GM12875 (cell line): ENCODE measurements at regions not wholly inside any gene's neighbourhood (a gene's known extent, or its start where the extent isn't known, plus 50 kb on each side); places are given as distances from the start of the nearest gene placed in this dataset.

Experiments
- H3K4me3 ChIP-seq: one replicate; pipeline ENCODE4 v1.5.1; 2011; ENCODE audit warnings: low read depth, low read length, control low read depth
- TF ChIP-seq, protein P1 (sequence below): IDR thresholded peaks from 2 replicates; pipeline ENCODE4 v1.5.1; 2011; ENCODE audit warnings: low read depth, mild to moderate bottlenecking, control low read depth, inconsistent platforms, low read length, moderate library complexity, borderline replicate concordance; ENCODE audit not compliant: insufficient read depth

DNA sequence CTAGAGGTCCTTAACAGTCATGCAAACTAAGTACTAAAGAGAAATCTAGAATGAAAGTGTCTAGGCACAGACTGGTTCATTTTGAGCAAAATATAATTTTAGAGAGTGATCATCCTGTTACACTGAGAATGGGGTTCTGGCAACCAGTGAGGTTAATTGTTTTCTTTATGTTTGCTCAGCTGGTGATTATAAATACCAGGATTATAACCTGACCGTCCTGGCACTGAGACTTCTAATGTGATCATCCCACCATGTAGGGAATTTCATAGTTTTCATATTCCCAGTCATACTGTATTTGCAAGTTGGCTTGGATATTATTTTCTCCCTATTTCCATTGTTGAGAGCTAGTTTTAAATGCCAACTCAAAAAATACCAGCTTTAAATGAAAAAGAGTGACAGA lies 852.5 kb upstream of the LRATD1 start:
- TF ChIP-seq, protein P1, sequence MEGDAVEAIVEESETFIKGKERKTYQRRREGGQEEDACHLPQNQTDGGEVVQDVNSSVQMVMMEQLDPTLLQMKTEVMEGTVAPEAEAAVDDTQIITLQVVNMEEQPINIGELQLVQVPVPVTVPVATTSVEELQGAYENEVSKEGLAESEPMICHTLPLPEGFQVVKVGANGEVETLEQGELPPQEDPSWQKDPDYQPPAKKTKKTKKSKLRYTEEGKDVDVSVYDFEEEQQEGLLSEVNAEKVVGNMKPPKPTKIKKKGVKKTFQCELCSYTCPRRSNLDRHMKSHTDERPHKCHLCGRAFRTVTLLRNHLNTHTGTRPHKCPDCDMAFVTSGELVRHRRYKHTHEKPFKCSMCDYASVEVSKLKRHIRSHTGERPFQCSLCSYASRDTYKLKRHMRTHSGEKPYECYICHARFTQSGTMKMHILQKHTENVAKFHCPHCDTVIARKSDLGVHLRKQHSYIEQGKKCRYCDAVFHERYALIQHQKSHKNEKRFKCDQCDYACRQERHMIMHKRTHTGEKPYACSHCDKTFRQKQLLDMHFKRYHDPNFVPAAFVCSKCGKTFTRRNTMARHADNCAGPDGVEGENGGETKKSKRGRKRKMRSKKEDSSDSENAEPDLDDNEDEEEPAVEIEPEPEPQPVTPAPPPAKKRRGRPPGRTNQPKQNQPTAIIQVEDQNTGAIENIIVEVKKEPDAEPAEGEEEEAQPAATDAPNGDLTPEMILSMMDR = no peak
- H3K4me3 ChIP-seq = no peak overlapping the region

DNA sequence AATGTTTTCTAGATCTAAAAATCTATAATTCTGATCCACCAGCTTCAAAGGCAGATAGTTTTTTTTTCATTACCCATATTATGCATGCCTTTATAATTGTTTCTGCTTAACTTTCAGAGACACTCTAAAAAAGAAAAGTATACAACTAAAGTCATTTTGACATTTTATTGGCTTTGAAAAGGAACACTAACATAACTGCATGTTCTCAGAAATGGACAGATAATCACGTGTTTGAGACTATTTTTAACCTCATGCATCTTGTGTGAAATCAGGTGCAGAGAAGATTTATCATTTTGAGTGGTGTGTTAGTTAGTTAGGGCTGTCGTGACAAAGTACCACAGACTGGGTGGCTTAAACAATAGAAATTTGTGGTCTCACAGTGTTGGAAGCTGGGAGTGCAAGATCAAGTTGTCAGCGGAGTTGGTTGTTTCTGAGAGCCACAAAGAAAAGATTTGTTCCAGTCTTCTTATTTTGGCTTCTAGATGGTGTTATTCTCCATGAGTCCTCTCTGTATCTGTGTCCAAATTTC lies 841.4 kb upstream of the LRATD1 start:
- H3K4me3 ChIP-seq = no peak overlapping the region
- TF ChIP-seq, protein P1 = no peak

DNA sequence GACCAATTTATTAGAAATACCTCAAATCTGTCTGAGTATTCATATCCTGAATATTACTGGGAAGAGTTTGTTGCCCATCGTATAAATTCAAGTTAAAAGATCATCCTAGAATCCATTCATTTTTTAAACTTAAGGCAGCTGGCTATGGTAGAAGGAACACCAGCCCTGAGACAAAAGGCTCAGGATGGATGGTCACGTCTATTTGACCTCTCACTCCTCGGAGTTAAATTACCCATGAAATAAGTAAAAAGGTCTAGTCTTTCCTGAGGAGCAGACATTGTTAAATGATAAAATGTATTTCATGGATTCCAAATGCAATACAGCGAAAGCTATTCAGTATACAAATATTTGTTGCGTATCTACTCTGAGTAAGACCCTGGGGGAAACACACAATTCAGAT lies 826.0 kb upstream of the LRATD1 start:
- H3K4me3 ChIP-seq = no peak overlapping the region
- TF ChIP-seq, protein P1 = no peak

DNA sequence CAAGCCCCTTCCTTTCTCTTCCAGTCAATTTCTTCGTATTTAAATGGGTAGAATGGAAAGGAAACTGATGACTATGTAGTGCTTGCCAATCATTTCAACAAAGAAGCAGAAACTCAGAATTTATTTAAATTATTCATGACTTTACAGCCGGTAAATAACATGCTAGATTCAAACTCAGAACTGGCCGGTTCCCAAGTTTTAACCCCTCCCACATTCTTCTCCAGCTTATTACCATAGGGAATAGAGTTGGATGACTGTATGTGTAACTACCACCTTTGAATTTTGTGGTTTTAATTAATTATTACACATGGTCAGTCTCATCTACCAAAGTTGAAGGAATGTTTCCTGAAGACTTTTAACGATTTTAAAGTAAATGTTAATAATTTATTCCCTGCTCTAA lies 819.3 kb upstream of the LRATD1 start:
- TF ChIP-seq, protein P1 = no peak
- H3K4me3 ChIP-seq = no peak overlapping the region

DNA sequence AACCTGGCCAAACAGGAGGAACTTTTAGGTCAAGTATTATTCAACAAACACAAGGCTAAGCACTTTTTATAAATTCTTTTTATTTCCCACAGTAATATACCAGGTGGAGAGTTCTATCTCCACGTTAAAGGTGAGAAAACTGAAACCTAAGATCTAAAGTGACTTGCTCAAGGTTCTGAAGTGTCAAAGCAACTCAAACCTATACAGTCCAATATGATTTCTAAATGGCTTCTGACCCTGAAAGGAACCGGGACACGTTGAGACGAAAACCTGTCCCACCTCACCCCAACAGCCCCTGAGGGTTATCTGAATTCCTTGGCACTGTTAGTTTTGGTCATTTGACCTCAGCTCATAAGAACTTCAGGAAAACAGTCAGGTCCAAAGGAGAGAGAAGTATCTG lies 814.5 kb upstream of the LRATD1 start:
- TF ChIP-seq, protein P1 = no peak

DNA sequence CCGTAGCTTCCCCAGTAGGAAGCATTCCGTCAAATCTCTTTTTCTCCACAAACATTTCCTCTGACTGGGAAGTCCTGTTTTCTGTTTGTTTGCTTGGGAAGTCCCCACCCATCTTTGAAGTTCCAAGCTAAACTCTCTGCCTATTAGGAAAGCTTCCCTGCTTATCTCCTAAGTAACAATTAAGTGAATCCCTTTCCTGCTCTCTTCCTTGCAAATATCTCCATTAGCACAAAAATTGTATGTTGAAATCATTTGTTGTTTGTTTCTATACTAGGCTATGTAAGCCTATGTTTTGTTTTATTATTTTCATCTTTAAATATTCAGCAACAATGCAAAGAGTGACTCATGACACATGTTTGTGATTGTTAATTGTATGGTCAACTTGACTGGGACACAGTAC lies 812.6 kb upstream of the LRATD1 start:
- TF ChIP-seq, protein P1 = no peak
- H3K4me3 ChIP-seq = no peak overlapping the region

More for the DNA sequence above, 814.5 kb upstream of the LRATD1 start:
- no peak overlapping the region for H3K4me3 ChIP-seq

DNA sequence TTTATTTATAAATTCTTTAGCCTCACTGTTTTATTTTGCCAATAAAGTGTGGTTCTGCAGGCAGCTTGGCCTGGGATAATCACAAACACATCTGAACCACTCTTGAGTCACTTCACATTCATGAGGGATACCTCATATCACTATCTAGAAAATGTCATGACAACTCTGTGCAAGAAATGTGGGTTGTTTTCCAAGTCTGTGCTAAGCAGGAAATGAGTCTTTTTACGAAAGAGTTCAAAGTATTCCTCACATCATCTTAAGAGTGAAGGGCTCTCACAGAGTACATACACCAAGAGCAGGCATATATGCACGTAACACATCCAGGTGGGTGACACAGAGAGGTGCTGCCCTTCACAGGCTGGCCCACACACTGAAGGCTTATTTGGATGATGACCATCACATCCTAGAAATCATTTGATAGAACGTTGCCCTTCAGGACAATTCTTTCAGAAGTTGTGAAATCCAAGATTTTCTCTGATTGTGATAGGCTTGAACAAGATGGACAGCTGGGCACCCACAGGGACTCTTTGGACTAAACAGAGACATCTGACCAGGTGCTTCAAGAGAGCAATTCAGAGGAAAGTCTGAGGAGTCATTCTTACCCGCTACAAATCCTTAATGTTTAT lies 811.1 kb upstream of the LRATD1 start:
- TF ChIP-seq, protein P1 = no peak
- H3K4me3 ChIP-seq = no peak overlapping the region
